ENCODE measurements at regions not wholly inside any gene's neighbourhood (a gene's known extent, or its start where the extent isn't known, plus 50 kb on each side); places are given as distances from the start of the nearest gene placed in this dataset.
"Not testable (repeated sequence)": the region's sequence is repeated elsewhere in the genome, so short reads cannot be mapped to it uniquely, and the experiment has no call there.

- peaks cover 27% of the 10 kb centered on the region for H3K4me1 Mint-ChIP-seq
Measured at GRCh38 chr2:2586068-2586776, 255.1 kb upstream of the MYT1L start.

DNA sequence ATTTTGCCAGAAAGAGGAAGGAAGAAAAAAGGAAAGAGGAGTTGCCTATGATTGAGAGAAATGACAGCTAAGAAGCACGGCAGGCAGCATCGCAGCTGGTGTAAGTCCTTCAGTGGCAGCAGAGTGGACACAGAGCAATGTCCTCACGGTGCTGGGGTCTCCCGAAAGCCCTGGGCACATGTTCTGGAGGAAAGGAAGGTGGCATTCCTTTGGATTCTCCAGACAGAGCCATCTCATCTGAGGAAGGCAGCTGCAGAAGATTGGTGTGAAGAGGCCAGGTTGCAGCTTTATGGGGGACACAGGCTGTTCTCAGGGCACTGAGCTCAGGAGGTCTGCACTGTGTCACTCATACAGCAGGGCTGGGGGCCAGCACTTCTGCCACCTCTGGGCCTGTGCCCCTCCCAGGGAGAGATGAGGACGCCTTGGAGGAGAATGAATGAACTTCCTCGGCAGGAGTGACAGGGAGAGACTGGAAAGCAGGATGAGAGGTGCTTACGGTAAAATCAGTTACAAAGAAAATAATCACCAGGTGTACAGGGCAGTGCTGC, 252.0 kb upstream of the MYT1L start:
- Mint-ChIP-seq H3K36me3 (no peaks in the 10 kb centered on the region), H3K27me3 (ENCODE audit: insufficient read depth, low read depth) (peaks cover 8% of the 10 kb centered on the region), H3K27ac (no peak overlapping the region), H3K9me3 (no peaks in the 10 kb centered on the region), H3K4me3 (no peak overlapping the region), H3K4me1 (peaks cover 24% of the 10 kb centered on the region)
- no peak for DNase-seq (ENCODE audit: low spot score)
- Histone ChIP-seq H3K4me1 (peaks cover 10% of the 10 kb centered on the region), H3K9me3 (ENCODE audit: low read depth) (no peaks in the 10 kb centered on the region), H3F3A (ENCODE audit: low read depth) (no peaks in the 10 kb centered on the region), H4K20me1 (ENCODE audit: low read depth) (no peaks in the 10 kb centered on the region), H3K79me2 (ENCODE audit: low read depth) (no peaks in the 10 kb centered on the region), H3K27me3 (no peaks in the 10 kb centered on the region), H3K27ac (no peak overlapping the region), H3K36me3 (no peaks in the 10 kb centered on the region), H3K4me3 (no peak overlapping the region), H2AFZ (replicated peaks) (no peak overlapping the region), H3K4me2 (no peak overlapping the region), H3K9ac (no peak overlapping the region)
- TF ChIP-seq EZH2phosphoT487 (IDR thresholded peaks at IDR 0.05) (no peak), EZH2 (IDR thresholded peaks at IDR 0.05) (no peak)
- TF ChIP-seq, protein P1, sequence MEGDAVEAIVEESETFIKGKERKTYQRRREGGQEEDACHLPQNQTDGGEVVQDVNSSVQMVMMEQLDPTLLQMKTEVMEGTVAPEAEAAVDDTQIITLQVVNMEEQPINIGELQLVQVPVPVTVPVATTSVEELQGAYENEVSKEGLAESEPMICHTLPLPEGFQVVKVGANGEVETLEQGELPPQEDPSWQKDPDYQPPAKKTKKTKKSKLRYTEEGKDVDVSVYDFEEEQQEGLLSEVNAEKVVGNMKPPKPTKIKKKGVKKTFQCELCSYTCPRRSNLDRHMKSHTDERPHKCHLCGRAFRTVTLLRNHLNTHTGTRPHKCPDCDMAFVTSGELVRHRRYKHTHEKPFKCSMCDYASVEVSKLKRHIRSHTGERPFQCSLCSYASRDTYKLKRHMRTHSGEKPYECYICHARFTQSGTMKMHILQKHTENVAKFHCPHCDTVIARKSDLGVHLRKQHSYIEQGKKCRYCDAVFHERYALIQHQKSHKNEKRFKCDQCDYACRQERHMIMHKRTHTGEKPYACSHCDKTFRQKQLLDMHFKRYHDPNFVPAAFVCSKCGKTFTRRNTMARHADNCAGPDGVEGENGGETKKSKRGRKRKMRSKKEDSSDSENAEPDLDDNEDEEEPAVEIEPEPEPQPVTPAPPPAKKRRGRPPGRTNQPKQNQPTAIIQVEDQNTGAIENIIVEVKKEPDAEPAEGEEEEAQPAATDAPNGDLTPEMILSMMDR (IDR thresholded peaks at IDR 0.05): no peak

More at GRCh38 chr2:2586068-2586776, 255.1 kb upstream of the MYT1L start:
- Histone ChIP-seq H3K4me1 (peaks cover 10% of the 10 kb centered on the region), H2AFZ (replicated peaks) (no peak overlapping the region), H3K9me3 (ENCODE audit: low read depth) (no peaks in the 10 kb centered on the region), H3K27ac (no peak overlapping the region), H3K79me2 (ENCODE audit: low read depth) (no peaks in the 10 kb centered on the region), H3K9ac (no peak overlapping the region), H3F3A (ENCODE audit: low read depth) (no peaks in the 10 kb centered on the region), H3K36me3 (no peaks in the 10 kb centered on the region), H3K27me3 (no peaks in the 10 kb centered on the region), H3K4me2 (no peak overlapping the region), H4K20me1 (ENCODE audit: low read depth) (no peaks in the 10 kb centered on the region), H3K4me3 (no peak overlapping the region)
- no peak for DNase-seq (ENCODE audit: low spot score)
- H3K27ac Mint-ChIP-seq: peak overlapping the region; percentile 6
- no peaks in the 10 kb centered on the region for H3K9me3 Mint-ChIP-seq
- TF ChIP-seq, protein P1 (IDR thresholded peaks at IDR 0.05): no peak
- TF ChIP-seq EZH2phosphoT487 (IDR thresholded peaks at IDR 0.05) (no peak), EZH2 (IDR thresholded peaks at IDR 0.05) (no peak)
- no peak overlapping the region for H3K4me3 Mint-ChIP-seq
- H3K27me3 Mint-ChIP-seq (ENCODE audit: insufficient read depth, low read depth): no peaks in the 10 kb centered on the region
- H3K36me3 Mint-ChIP-seq: no peaks in the 10 kb centered on the region

GRCh38 chr2:2581331-2582159, 250.5 kb upstream of the MYT1L start:
- peaks cover 9% of the 10 kb centered on the region for H3K27me3 Mint-ChIP-seq (ENCODE audit: insufficient read depth, low read depth)
- no peaks in the 10 kb centered on the region for H3F3A ChIP-seq (ENCODE audit: low read depth)
- no peaks in the 10 kb centered on the region for H4K20me1 ChIP-seq (ENCODE audit: low read depth)
- H3K36me3 Mint-ChIP-seq: no peaks in the 10 kb centered on the region
- H3K4me3 Mint-ChIP-seq: no peak overlapping the region
- no peaks in the 10 kb centered on the region for H3K79me2 ChIP-seq (ENCODE audit: low read depth)
- H3K9me3 ChIP-seq (ENCODE audit: low read depth): no peaks in the 10 kb centered on the region
- no peak overlapping the region for H3K4me3 ChIP-seq
- no peak overlapping the region for H3K9ac ChIP-seq
- no peaks in the 10 kb centered on the region for H3K9me3 Mint-ChIP-seq
- no peak overlapping the region for H3K4me2 ChIP-seq
- H3K27me3 ChIP-seq: no peaks in the 10 kb centered on the region
- H3K36me3 ChIP-seq: no peaks in the 10 kb centered on the region
- DNase-seq (ENCODE audit: low spot score): no peak
- H3K27ac ChIP-seq: no peak overlapping the region
- no peak overlapping the region for H3K27ac Mint-ChIP-seq
- peaks cover 13% of the 10 kb centered on the region for H3K4me1 Mint-ChIP-seq
- TF ChIP-seq EZH2 (IDR thresholded peaks at IDR 0.05) (no peak), EZH2phosphoT487 (IDR thresholded peaks at IDR 0.05) (no peak)
- TF ChIP-seq, protein P1 (IDR thresholded peaks at IDR 0.05): no peak
- H3K4me1 ChIP-seq: no peaks in the 10 kb centered on the region
- H2AFZ ChIP-seq (replicated peaks): no peak overlapping the region

GRCh38 chr2:2580841-2581240, 249.8 kb upstream of the MYT1L start:
- H3K27ac ChIP-seq; H3F3A ChIP-seq (ENCODE audit: low read depth); H3K27me3 Mint-ChIP-seq (ENCODE audit: insufficient read depth, low read depth); H3K9ac ChIP-seq; H3K79me2 ChIP-seq (ENCODE audit: low read depth); H3K36me3 Mint-ChIP-seq; H3K27me3 ChIP-seq; H3K36me3 ChIP-seq; H3K9me3 Mint-ChIP-seq; H4K20me1 ChIP-seq (ENCODE audit: low read depth); H3K27ac Mint-ChIP-seq; H3K4me2 ChIP-seq; H3K4me1 ChIP-seq; H2AFZ ChIP-seq (replicated peaks); H3K4me1 Mint-ChIP-seq; H3K4me3 ChIP-seq; DNase-seq (ENCODE audit: low spot score); H3K9me3 ChIP-seq (ENCODE audit: low read depth); H3K4me3 Mint-ChIP-seq: not testable (repeated sequence)
